GM21786 (cell line): ENCODE measurements at regions not wholly inside any gene's neighbourhood (a gene's known extent, or its start where the extent isn't known, plus 50 kb on each side); places are given as distances from the start of the nearest gene placed in this dataset.
A peak's percentile ranks its signal among the peaks of the same experiment; 100 is the strongest.

Source experiments
- ATAC-seq: cut with Tn5 transposase; IDR thresholded peaks from one replicate; pipeline ENCODE4 v1.9.1; 2021; ENCODE audit not compliant: unreplicated experiment

DNA sequence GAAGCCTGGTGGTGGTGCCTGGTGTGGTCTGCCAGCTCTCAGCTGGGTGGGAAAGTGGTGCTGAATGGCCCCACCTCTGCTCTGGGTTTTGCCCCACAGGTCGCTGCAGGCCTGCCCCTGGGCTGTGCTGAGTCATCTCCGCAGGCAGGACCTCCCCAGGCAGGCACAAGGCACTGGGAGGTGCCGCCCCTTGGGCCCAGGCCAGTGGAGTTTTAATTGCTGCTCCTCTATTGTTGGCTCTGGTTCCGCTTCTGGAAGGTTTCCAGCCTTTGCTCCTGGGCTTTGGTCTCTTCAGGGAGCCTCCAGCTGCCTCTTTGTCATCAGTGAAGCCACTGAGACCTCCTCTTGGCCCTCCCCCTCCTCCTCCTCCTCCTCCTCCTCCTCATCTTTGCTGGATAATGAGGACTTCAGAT is 180.3 kb upstream of the GRB10 start:
- ATAC-seq: peak; percentile 88

DNA sequence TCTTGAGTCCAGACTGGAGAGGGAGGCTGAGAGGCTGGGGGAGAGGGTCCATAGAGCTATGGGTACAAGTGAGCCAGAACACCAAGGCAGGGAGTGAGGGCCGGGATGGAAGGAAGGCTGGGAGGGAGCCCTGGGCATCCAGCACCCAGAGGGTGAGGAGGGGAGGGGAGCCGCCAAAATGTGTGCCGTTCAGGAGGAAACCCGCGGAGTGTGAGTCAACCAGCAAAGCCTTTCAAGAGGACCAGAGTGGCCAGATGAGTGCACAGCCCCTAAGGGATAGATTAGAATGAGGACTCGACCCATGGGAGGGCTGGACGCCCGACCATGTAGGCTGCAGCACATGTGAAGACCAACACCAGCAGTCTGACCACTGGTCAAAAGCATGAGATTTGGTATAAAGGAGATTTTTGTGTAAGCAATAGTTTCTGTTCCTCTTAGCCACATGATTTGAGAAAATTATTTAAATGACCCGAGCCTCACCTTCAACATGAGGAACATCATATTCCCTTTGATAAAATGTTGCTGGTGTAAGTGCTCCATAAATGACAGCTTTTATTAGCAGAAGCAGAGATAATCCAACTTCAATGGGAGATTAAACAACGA is 179.7 kb upstream of the GRB10 start:
- ATAC-seq: peak; percentile 37

DNA sequence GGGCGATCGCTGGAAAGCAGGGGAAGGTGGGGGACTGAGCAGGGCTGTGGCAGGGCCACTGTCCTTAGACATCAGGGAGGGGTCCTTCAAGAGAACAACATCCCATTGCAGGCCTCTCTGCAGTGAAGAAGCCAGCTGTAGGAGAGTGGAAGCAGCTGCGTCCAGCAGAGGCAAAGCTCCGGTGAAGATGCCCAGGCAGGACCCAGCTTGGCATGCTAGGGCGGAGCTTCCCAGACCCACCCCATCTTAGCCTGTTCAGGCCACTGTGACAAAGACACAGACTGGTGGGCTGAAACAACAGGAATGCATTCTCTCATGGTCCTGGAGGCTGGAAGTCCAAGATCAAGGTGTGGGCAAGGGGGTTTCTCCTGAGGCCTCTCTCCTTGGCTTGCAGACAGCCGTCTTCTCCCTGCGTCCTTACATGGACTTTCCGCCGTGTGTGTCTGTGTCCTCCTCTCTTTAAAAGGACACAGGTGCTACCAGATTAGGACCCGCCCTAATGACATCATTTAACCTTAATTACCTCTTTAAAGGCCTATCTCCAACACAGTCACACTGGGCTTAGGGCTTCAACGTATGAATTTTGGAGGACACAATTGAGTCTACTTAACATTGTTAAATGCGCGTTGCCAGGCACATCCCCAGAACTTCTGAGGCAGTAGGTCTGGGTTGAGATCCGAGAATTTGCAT is 178.1 kb upstream of the GRB10 start:
- ATAC-seq: no peak

DNA sequence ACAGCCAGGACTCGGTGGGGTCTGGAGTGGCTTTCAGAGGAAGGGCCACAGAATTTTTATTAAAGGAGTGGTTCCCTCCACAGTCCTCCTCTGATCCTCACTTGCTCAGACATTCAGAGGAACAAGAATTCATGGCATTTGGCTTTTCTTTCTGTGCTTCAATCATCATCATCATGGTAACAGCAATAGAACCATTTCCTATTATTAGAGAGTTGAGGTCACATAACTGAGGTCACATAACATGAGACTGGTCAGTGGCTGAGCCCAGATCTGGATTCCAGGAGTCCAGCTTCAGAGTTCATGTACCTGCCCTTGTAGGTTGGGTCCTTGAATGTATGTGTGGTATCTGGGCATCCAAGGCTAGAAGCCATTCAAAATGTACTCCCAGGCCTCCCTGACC is 177.3 kb upstream of the GRB10 start:
- no peak for ATAC-seq

DNA sequence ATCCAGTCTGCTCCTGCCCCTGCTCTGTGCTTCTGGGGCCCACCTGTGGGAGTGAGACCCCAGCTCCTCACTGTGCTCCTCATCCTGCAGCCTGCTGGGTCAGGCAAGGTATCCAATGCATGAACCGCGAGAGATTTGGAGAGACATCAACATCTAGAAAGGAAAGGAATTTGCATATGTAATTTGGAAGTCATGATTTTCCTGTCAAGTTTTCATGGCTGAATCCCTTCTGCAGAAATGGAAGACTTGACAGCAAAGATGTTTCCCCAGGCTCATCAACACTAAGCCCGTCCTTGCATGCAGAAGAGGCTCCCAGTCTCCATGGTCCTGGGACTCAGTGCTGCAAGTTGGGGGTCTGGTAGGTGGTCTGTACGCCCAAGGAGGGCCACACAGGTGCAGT is 176.9 kb upstream of the GRB10 start:
- ATAC-seq: no peak

DNA sequence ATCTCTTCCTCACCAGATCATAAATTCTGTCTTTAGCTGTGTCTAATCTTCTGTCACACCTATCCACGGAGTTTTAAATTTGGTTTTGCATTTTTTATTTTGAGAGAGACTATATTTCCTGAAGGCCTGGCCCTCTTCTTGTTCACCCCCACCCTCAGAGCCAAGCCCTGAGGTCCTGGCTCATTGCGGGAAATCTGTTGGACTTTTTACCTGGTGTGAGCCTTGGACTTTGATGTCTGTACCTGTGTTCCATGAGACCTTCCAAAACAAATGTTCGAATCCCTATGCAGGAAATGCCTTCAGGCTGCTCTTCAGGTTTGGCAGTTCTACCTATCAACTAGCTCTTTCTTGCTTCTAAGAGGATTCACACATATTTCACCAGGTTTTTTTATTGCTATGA is 175.2 kb upstream of the GRB10 start:
- ATAC-seq: no peak

DNA sequence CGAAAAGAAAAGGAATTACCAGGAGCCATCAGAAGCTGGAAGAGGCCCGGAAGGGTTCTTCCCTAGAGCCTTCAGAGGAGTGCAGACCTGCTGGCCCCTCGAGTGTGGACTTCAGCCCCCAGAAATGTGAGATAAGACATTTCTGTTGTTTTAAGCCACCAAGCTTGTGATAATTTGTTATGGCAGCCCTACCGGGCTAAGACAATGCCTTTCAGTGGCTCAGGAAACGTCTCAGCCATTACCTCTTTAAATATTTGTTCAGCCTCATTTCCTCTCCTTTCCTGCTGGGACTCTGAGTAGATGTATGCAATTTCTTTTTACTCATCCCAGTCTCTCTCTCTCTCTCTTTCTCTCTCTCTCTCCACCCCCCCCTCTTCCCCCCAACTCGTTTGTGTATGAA is 174.7 kb upstream of the GRB10 start:
- no peak for ATAC-seq

DNA sequence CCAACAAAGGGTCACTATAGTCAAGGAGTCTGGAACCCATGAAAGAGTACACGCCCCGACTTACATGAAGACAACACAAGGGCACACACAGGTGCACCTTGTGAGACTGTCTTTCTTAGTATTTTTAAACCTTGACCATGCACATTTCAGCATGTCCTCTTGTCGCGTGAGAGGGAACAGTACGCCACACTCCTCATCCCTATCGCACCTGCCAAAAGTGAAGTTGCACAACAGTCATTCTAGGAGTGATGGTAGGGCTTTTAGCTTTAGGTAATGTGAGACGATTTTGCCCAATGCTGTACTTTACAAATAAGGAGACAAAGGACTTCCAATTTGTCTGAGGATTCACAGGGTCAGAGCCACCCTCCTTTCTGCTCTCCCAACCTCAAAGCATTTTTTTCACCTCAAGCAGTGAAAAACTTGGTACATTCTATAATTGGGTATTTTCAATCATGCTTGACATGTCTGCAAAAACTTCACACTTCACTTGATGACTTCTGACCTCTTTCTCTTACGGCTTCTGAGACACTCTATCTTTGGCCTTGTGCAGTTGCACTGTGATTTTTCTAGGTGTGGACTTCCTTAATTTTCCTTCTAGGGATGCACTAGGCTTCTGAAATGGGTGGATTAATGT is 173.9 kb upstream of the GRB10 start:
- no peak for ATAC-seq

DNA sequence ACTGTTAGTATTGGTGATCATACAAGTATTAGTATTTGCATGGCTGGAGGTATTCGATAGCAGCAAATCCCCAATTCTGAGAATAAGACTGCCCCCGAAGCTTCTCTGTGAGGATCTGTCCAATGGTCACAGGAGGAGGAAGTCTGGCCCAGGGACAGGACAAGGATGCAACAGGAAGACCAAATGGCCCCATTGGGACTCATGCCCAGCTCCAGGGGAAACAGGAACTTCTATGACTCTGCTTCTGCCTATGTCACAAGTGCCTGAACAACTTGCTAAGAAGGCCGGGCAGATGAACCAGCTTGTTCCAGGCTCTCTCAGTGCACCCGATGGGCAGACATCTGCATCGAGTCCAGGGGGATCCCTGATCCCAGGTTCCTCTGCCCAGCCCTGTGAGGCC is 172.0 kb upstream of the GRB10 start:
- ATAC-seq: no peak

DNA sequence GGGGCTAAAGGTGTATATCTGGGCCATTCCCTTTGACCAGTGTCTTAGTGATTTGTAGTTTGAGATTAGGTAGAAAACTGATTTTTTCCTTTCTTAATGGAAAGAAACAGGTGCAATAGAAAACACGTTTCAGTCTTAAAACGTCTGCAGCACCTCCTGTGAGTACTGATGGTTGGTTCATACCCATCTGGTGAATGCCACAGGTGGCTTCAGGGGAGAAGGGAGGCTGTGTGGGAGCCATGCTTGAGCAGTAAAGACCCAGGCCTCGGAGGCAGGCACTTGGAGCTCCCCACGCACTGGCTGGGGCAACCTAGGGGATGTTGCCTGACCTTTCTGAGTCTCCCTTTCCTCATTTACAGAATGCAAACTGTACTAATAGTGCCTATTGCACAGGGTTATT is 171.5 kb upstream of the GRB10 start:
- no peak for ATAC-seq

DNA sequence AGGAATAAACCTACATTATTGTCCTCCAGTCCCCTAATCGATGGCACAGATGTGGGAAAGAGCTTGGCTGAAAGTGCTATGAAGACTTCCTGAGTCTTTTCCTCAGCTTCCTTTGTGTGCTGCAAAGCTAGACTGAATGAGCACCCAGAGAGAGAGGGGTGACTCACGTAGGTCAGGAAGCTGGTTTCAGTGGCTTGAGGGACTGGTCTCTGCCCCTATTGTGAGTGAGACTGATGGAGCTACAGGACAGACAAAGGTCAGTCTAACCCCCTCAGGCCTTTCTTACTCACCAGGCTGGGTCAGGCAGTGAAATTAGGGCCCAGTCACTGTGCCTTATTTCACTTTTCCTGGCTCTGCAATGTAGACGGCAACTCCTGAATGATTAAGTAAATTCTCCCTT is 171.1 kb upstream of the GRB10 start:
- ATAC-seq: peak; percentile 63

DNA sequence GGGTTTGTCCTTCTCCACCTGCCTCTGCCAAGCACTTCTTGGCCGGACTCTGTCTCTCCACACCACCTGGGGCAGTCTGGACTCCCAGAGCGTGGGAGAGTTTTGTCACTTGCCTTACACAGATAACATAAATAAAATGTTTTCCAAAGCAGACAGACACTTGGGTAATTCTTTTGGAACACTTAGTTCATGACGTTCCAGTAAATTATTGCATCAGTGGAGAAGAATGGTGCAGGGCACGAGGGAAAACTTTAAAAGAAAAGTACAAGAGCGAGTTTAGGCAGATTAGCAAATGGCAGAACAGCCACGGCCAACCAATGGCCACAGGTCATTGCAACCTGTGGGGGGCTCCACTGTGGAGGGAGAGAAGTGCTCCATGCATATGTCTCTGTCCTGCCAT is 170.6 kb upstream of the GRB10 start:
- ATAC-seq: no peak

DNA sequence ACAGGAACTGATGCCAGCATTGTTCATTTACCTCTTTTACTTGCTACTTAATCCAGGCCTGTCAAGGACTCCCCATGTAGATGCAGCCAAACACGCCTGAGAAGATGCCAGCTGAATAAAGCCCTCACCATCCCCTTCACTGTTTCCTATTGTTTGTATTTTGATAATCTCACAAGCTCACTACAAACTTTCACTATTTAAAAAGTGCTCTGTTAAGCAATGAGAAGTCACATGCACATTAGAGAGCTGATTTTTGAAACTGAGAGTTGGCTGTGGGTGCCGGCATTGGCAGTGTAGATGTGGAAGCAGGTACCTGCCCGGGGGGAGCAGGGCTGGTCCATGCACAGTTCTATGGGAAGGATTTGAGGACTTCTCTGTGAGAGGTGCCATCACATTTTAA is 169.8 kb upstream of the GRB10 start:
- no peak for ATAC-seq

DNA sequence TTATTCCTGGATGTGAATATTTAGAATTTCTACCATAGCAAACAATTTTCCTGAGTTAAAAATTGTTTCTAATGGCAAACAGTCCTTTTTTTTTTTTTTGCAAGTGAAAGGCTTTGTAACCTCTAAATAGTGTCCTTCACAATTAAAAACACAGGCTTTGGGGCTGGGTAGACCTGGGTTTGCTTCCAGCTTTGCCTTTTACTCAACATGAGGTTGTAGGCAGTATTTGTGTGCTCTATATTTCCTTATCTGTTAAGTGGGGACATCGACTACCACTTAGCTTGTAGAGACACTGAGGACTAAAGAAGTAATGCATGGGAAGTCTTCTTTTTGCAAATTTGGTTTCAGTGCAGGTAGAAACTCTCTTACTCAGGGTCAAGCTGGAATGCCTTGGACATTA is 169.4 kb upstream of the GRB10 start:
- no peak for ATAC-seq

DNA sequence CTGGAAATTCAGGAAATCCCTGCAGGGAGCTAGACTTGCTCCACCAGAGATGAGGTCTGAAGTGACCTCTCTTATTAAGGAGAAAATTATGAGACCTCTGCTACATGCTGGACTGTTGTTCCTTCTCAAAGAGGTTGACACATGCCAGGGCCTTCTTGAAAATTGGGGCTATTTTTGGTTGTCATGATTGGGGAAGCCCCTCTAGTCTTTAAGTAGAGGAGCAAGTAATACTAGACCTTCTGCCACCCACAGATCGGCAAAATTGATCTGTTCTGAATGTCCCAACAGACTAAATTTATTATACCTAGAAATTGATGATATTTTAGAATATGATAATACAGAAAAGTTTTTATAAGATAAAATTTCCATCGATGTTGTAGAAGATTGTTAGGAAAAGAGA is 160.8 kb upstream of the GRB10 start:
- ATAC-seq: no peak

DNA sequence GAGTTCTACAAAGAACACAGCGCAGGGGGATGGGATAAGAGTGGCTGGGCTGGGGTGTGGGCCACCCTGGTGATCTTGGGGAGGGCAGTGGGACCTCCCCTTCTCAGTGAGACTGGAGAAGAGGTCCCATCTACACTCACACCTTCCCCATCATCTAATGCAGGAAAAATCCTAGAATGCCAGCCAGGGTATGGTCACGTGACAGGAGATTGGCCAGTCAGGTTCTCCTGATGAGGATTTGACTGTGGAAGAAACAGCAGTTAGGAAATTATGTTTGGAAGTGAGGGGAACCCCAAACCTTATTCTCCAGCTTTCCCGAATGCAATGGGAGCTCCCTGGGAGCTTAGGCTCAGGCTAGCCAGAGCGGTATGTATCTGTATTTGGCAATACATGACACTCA is 158.8 kb upstream of the GRB10 start:
- ATAC-seq: no peak

DNA sequence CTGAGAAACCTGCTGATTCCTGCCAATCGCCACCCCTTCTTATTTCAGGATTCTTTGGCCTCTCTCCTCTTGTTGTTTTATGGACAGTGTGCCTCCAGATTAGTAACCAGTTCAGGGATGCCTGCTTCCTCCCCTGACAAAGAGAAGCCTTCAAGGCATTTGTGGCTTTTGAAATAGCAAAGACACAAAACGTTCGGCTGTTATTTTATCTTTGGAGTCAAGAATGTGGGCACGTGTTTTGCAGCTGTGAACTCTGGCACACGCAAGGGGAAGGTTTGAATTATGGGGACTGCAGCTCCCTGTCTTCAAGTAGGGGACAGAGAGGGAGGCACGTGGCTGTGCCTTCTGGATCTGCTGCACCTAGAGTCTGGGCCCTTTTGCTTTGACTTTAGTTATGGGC is 157.9 kb upstream of the GRB10 start:
- ATAC-seq: no peak

DNA sequence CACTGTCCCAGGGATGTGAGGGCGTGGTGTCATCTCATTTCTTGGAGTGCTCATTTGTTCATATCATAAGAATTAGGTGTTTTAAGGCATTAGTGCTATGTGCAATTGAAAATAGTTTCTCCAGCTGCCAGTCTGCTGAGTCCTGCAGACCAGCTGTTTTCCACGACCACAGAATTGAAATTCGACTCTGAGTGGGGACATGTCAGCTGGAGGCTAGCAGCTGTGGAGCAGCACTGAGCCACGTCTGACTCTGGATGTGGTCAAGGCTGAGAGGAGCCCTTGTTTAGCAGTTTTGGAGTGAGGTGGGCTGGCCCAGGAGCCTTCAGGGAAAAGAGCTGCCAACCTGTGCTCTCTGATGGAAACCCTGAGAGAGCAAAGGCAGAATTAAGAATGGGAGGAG is 156.3 kb upstream of the GRB10 start:
- no peak for ATAC-seq

DNA sequence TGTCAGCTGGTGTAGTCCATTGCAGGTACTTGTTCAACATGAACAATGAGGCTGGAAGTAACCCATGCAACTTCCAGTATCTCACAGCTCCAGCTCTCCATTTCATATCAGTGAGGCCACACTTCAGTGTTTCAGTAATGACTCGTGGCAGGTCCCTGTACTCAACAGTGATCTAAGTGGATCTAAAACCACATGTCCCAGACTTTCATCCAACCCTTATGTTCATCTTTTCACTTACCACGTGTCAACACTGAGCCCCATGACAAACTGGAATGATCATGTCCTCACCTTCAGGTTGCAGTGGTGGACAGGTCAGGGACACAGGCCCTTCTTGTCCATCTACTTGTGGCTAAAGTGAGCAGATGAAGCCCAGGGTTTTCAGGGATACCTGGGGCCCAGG is 155.0 kb upstream of the GRB10 start:
- no peak for ATAC-seq

DNA sequence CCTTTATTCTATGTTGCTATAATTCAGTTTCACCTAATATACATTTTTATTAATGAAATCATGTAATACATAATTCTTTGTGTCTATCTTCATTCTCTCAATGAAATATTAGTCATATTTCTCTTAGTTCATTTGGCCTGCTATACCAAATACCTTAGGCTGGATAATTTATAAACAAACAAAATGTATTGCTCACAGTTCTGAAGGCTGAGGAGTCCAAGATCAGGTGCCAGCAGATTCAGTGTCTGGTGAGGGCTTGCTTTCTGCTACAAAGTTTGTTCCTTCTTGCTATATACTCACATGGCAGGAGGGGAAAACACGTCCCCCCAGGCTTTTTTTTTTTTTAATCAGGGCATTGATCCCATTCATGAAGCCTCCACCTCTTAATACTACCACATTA is 143.4 kb upstream of the GRB10 start:
- no peak for ATAC-seq

DNA sequence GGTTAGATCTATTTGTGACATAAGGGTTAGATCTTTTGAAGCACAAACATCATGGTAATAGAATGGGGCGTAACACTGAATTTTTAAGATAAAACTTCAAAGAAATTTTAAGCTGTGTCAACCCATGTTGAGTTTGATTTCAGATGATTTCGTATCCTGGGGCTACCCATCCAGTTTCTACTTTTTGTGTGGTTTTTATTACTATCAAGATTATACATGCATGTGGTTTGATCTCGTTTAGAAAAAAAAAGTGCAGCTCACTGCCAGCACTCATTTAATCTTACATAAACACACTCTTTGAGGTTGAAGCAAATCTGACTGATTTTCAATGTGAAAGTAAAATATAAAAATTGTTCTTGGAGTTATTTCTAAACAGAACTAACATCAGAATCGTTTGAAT is 140.8 kb upstream of the GRB10 start:
- no peak for ATAC-seq

DNA sequence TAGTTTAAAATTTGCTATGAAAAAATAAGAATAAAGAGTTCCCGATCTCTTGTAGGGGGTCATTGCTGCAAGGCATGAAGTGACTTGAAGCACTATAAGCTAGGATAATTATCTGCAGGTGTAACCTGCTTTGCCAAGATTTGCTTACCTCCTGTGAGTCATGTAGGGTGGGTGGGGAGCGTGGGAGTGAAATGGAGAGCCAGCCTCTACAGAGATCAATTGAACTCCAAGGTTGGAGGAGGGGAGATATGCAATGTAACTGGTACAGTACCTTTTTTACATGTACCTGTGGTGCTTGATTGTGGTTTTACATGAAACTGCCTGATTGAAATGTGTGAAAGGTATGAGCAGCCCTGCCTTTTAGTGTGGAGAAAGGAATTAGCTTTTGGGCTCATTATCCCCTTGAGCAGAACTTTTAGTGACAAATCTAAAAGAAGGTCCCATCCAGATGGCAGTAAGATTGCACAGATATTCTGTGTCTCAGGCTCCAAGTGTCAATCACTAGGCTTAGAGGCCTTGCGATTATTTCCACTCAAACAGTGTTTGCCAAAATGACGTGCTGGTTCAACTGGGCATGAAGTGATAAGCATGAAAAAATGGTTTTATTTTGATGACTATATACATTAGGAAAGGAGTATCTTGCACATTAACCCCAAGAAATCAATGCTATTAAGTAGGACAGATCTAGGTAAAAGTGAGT is 138.6 kb upstream of the GRB10 start:
- ATAC-seq: no peak
